NCI-H2107 treated with DMSO at 0.1 percent for 48 hours (cell line): ENCODE measurements at regions not wholly inside any gene's neighbourhood (a gene's known extent, or its start where the extent isn't known, plus 50 kb on each side); places are given as distances from the start of the nearest gene placed in this dataset.
"Not testable (repeated sequence)": the region's sequence is repeated elsewhere in the genome, so short reads cannot be mapped to it uniquely, and the experiment has no call there.

Source experiments
- DNase-seq: peaks from one replicate; lab custom pipeline; 2025; ENCODE audit not compliant: unreplicated experiment; lab: John Stamatoyannopoulos, UW

DNA sequence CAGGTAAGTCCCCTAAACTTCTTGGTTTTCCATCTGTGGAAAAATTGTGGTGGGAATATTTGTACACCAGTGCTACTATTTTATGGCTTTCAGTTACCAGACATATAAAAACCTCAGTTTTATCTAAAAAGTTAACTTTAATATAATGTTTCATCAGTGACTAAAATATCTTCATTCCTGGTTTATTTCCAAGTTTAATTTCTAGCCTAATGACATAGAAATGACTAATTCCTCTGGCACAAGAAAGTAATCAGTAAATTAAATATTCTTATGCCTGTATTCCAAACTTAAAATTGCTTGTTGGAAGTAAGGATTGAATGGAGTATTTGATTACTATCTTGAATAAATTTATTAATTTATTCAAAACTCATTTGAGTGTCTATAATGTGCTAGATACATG, 757.0 kb downstream of the CDH11 start:
- DNase-seq: no peak

DNA sequence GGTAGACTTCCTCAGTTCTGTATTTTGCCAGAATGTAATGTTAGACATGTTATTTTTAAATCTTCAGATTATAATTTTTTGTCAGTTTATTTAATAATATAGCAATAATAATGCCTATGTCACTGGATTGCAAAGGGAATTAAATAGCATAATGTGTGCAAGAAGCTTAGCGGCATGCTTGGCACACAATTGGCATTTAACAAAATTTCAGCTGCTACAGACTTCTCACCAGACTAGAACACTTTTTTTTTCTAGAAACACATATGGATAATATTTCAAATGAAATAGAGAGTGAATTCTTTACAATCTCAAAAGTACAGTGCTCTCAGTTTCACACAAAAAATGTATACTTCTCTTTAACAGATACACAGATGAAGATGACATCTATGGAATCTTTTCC, 757.4 kb downstream of the CDH11 start:
- no peak for DNase-seq

DNA sequence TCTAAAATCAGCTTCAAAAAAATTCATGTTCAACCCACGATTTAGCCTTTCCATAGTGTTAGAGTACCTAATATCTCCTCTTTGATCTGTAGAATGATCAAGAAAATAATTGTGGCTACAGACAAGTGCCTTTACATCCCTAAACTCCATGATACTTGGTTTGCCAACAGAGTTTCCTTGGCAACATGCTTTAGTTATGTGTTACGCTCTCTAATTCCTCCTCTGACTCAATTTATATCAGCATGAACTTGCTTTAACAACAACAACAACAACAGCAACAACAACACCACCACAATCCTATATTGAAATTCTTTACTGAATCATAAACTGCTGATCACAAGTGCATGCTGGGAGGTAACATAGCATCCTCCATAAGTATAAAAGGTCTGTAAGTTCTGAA, 757.8 kb downstream of the CDH11 start:
- no peak for DNase-seq

DNA sequence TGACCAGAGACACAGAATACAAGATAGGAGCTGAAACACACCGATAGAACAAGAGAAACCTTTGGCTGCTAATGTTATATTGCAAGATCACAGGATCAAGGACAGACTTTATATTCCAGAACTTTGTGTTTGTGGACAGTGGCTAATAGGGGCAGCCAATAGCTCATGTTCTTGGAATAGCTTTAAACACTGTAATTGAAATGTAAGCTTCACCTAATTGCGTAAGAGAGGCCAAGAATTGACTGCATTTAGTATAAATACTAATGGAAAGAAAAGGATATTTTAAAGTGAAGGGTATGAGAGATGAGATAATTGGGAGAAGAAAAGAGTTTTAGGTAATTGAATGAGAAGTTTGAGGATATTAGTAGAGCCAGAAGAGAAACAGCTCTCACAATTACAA, 758.8 kb downstream of the CDH11 start:
- no peak for DNase-seq

DNA sequence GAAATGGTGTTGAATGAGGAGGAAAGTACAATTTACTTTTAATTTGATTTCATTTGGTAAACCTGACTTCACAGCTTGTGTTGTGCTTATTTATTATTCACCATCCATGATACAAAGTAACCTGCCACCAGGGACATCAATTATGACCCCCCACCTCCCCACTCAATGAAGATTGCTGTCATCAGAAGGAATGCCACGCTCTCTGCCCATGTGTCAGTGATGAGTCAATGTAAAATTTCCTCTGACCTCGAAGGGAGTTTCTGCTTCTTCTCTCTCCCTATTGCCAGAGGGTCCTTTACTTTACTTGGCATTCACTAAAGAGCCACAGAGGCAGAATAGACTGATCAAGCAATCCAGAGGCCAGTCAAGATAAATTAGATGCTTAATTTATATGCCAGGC, 759.7 kb downstream of the CDH11 start:
- DNase-seq: no peak

DNA sequence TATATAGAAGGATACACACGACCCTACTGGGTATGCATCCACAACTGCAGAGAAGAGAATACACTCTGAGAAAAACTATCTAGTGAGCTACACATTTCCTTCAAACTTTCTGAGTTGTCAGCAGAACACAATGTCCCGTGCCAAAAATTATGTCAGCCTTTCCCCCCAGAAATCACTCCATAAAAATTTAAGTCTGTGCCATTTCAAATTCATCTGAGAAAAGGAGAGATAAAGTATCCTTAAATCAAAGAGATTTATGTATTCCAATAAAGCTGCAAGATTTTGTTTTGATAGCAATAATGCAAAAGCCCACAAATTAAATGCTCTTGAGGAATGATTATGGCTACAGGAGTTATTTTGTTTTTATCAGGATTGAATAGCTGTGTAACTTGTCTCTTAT, 760.1 kb downstream of the CDH11 start:
- no peak for DNase-seq

DNA sequence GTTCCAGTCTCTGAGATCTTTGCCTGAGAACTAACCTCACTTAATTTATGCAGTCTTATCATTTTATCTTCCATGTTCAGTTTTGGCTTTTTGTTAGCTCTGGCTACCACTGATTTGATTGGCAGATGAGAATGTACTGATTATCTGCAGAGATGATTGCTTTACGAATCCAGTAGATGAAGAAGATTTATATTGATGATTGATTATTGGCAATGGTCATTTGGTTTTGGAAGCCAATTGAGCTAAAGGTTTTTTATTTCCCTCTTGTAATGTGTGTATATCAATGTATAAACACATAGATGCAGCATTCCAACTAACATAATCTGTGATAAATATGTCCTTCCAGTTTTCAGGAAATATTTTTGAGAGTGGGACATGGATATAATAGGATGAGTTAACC, 763.6 kb downstream of the CDH11 start:
- no peak for DNase-seq

DNA sequence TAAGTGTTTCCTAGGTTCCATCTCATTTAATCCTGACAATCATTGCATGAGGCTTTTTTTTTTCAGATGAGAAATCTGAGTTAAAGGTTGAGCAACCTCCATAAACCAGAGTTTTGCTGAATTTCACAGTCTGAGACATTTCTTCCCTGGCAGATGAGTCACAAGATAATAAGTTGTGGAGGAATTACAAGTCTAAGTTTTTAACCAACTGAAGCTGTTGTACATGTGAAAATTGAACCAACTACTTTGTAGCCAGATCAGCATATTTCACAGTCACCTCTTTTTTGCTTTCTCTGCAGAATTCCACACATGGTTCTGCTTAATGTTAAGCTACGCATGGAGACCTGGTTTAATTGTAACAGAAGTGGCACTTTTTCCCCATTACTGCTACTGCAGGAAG, 765.6 kb downstream of the CDH11 start:
- no peak for DNase-seq

DNA sequence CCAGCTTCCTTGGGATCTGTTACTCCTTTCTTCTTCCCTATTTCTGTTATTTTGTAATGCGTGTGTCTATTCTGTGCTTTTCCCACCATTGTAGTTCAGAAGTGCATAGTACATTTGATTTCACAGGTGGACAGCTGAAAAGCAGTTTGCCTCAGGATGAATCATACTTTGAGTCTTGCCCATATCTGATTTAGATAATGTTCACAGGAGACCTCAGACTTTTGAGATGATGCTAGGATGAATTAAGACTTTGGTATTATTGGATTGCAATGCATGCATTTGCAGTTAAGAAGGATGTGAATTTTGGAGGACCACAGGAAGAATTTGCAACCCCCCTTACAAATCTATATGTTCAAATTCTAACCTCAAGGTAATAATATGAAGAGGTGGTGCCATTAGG, 769.6 kb downstream of the CDH11 start:
- no peak for DNase-seq

DNA sequence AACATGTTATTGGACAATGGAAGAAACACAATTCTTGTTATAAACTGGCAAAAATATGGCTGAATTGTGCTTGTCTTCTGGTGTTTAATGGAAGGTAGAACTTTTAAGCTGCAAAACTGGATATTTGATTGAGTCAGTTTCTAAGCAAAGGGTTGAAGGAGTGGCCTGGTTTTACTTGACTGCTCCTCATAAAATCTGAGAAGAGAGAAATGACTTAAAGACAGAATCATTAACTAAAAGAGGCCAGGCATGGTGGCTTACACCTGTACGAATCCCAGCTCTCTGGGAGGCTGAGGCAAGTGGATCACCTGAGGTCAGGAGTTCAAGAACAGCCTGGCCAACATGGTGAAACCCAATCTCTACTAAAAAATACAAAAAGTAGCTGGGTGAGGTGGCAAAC, 770.7 kb downstream of the CDH11 start:
- DNase-seq: no peak

DNA sequence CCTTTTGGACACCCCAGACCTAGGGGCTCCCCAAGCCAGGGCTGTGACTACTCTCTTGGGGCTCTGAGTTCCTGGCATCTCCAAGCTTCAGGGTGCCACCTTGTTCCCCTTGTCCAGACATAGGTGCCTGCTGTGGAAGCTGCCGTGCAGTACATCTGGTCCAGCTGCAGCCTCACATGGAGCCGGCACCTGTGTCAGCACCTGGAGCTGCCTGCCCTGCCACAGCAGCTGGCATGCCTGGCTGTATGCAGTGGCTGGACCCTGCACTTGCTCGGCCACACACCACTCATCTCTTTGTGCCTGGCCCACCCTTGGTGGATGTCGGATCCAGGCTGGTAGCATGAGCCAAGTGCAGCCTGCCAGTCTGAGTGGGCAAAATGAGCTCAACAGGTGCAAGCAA, 775.8 kb downstream of the CDH11 start:
- no peak for DNase-seq

DNA sequence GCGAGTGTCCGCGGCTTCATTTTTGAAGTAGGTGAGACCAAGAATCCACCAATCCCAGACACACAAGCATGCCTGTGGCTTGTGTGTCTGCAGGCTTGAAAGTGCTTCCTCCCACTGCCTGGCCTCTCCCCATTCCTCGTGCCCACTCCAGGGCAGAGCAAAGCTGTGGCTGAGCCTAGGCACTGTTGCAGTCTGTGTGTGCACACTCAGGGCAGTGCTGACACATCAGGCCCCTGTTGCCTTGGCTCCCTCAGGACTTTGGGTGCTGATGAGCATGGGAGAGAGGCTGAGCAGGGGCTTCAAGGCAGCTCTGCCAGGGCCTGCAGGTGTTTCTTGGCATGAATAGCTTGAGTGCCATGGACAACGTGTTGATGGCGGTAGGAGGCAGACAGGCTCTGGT, 776.7 kb downstream of the CDH11 start:
- no peak for DNase-seq

DNA sequence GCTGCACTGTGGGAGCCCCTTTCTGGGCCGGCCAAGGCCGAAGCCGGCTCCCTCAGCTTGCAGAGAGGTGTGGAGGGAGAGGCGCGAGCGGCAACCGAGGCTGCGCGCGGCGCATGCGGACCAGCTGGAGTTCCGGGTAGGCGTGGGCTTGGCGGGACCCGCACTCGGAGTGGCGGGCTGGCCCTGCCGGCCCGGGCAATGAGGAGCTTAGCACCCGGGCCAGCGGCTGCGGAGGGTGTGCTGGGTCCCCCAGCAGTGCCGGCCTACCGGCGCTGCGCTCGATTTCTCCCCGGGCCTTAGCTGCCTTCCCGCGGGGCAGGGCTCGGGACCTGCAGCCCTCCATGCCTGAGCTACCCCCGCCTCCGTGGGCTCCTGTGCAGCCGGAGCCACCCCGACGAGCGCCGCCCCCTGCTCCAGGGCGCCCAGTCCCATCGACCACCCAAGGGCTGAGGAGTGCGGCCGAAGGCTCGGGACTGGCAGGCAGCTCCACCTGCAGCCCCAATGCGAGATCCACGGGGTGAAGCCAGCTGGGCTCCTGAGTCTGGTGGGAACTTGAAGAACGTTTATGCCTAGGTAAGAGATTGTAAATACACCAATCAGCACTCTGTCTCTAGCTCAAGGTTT, 777.9 kb downstream of the CDH11 start:
- not testable (repeated sequence) for DNase-seq

DNA sequence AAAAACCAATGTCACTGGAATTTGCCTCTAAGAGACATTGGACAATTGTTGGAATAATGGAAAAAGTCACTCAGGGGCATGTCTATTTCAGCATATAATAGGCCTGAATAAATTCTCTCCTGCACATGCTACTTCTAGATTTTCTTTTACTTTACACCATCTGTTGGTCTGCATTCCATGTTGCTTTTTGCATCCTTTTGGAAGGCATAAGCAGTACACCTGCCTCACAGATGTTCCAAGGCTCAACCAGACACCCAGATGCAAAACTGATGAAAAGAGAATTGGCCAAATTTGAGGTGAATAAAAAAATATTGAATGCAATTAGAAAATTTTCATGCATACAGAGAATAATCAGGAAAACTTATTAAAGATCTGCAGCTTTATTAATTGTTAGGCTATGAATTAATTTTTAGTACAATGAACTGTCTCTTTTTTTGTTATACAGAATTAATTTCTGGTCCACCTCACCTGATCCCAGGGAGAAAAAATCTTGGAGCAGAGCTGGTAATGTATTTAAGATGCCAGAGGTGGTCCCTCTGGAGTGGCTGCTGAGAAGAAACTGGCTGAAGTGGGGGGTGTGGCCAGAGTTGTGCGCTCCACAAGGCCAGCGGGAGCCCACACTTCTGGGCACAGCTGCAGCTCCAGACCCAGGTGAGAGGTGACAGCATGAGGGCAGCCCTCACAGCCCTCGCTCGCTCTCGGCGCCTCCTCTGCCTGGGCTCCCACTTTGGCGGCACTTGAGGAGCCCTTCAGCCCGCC, 778.6 kb downstream of the CDH11 start:
- DNase-seq: no peak

DNA sequence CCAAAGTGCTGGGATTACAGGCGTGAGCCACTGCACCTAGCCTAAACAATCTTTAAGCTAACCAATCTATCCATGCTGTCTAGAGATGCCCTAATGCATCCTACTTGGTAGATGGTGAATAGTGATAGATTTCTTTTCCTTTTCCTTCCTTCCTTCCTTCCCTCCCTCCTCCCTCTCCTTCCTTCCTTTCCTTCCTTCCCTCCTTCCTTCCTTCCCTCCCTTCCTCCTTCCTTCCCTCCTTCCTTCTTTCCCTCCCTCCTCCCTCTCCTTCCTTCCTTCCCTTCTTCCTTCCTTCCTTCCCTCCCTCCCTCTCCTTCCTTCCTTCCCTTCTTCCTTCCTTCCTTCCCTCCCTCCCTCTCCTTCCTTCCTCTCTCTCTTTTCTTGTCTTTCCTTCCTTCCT, 780.5 kb downstream of the CDH11 start:
- DNase-seq: not testable (repeated sequence)

DNA sequence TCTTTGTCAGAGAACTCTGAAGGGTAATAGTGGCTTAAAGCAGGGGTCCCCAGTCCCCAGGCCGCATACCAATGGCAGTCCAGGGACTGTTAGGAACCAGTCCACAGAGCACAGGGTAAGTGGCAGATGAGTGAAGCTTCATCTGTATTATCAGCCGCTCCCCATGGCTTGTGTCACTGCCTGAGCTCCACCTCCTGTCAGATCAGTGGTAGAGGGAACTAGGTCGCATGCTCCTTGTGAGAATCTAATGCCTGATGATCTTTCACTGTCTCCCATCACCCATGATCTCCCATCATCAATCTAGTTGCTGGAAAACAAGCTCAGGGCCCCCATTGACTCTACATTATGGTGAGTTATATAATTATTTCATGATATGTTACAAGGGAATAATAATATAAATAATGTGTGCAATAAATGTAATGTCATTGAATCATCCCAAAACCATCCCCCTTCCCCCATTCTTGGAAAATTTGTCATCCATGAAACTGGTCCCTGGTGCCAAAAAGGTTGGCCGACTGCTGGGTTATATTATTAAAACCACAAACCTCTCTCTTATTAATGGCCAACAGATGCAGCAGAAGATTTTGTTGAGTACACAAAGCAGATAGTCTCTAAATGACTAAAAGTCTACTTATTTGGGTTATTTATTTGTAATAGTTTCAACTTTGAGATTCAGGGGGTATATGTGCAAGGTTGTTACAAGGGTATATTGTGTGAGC, 782.7 kb downstream of the CDH11 start:
- no peak for DNase-seq

DNA sequence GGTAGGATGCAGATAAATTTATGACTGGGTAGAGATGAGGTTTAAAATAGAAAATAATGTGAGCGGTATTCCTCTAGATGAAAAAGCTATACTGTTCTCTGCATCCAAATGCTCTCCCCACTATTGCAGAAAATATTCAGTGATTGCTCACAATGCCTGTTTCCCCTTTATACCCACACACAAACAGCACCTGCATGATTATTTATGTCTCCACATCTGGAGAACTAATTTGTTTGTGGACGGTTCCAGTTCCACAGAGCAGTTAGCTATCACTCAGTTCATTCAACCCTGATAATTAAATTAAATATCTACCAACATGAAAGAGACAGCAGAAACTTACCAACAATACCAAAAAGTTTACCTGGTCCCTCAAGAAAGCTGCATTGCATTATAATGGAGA, 800.0 kb downstream of the CDH11 start:
- DNase-seq: no peak

DNA sequence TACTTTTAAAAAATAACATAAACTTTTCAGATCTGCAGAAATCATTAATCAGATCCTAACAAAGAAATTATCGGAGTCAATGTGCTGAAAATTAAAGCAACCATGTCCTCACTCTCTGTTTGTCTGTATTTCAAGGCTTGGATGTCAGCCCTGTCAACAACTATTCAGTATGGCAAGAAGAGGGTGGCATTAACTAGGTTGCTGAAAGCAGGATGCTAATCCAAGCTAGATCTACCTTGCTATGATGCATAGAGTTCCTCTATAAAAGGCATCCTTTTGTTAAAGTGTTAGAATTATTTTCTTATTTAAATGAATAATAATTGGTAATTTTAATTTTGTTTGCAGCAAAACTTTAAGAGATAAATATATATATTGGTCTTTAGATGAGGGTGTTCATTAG, 800.8 kb downstream of the CDH11 start:
- no peak for DNase-seq

DNA sequence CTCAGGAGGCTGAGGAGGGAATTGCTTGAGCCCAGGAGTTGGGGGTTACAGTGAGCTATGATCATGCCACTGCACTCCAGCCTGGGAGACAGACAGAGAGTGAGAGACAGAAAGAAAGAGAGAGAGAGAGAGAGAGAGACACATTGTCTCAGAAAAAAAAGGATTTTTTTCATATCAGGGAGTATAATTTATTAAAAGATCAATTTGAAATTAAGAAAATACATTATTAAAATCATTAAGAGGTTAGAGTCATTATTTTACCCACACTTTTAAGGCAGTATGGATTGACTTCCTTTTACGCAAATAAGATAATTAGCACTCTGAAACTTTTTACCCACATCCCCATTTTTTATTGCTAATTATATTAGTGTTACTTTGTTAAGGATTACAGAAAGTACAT, 804.3 kb downstream of the CDH11 start:
- no peak for DNase-seq

DNA sequence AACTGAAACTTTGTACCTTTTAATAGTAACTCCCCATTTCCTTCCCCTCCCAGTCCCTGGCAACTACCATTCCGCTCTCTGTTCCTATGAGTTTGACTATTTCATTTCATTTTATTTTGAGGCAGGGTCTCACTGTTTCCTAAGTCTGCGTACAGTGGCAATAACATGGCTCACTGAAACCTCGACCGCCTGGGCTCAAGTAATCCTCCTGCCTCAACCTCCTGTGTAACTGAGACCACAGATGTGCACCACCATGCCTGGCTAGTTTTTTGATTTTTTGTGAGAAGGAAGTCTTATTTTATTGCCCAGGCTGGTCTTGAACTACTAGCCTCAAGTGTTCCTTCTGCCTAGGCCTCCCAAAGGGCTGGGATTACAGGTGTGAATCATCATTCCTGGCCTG, 808.1 kb downstream of the CDH11 start:
- DNase-seq: no peak

DNA sequence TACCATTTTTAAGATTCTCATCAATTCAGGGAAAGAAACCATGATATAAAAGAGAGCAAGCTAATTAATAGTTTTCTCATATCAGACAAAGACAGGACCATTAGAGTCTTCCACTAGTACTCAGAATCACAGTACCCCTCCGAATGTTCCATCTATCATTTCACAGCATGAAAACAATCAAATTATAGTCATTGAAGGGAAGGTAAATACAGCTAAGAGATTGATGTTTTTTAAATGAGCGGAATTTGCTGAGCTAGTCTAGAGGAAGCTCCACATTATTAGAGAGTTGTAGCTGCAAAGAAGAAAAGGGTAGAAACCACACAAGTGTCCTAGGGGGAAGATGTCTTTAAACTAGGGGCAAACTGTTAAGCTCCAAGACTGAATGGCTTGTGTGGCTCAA, 808.9 kb downstream of the CDH11 start:
- DNase-seq: no peak

DNA sequence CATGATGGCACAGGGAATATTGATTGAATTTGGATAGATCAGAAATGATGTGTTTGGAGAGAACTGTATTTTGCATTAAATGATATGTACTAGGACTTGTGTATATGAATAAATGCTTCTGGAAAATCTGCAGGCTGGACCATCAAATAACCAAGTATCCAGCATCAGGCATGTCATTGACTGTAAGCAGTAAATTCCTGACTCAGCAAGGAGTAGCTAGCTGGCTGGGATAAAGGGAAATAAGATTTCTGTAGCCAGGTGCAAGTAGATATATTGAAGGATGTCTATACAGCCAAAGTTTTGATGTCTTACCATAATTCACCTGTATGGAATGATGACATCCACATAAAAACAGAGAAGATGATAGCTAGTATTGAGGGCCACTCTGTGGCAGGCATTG, 809.6 kb downstream of the CDH11 start:
- DNase-seq: no peak
